ENCODE measurements at regions not wholly inside any gene's neighbourhood (a gene's known extent, or its start where the extent isn't known, plus 50 kb on each side); places are given as distances from the start of the nearest gene placed in this dataset.

DNA sequence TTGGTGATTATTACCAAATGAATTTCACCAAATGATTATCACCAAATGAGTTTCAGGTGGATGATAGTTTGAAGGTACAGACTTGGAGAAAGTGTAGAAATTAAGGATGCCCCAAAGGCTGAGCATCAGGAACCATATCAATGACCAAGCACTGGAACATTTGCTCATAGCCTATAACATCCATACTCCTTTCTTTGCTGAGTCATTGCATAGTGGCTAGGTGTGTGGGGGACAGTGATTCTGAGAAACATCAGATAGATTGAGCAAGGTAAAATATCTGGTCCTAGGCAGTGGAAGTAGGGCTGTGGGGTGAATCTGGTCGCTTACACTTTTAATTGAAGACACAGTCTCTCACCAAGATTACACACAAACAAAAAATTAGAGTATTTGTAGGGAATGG lies 1362.5 kb upstream of the PABPC4L start:
- no peak for TF ChIP-seq CTCF (IDR thresholded peaks at IDR 0.05; ENCODE audit: extremely low read depth, missing control alignments)
- no peak for DNase-seq (ENCODE audit: low spot score)

DNA sequence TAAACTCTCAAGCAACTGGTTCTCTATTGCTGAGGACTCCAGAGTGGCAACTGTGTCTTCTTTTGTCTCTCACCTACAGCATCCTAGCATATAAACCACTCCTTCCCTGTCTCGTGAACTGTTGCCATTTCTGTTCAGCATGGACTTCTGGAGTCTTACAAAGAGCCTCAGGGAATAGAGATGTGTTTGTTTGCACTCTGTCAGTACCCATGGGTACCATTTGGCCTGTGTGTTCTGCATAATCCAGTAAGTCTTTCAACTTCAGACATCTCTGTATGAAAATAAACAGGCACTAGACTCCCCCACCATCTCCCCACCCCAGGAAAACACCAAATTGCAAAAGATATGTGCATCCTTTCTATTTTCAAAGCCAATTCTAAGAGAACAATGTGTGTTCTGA lies 1351.6 kb upstream of the PABPC4L start:
- TF ChIP-seq CTCF (IDR thresholded peaks at IDR 0.05; ENCODE audit: extremely low read depth, missing control alignments), result no peak
- DNase-seq (ENCODE audit: low spot score), result no peak

DNA sequence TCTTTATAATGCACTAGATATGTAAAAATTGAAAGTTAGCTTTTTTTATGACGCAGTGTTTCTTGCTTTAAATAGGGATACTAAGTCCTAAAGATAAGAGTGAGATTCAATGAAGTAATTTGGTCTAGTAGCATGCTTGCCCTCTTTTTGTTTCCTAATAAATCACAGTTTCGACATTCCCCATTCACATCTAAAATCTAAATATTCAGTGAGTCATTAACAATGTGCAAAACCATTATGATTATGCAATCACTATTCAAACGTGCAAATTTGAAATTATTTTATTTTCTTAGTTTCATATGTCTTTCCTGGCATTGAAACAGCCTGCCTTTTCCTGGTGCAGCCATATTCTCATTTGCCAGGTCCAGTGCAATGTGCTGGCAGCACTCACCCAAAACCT lies 1350.5 kb upstream of the PABPC4L start:
- no peak for DNase-seq (ENCODE audit: low spot score)
- TF ChIP-seq CTCF (IDR thresholded peaks at IDR 0.05; ENCODE audit: extremely low read depth, missing control alignments), result no peak

DNA sequence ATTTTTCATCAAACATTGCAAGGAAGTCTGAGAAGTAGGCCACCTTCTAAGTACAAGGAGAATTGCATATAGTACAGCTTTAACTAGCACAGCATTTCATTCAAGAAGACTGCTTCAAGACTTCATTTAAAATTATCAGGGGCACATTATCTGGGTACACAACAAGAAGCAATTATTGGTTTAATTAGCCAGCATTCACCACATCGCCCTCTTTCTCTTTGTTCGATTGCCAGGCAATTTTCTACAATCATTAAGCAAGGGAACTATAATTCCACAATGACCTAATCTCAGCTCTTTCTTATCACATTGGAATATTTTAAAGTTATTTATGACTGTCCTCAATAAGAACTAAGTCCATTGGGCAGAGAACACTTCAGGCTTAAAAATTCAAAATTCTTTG lies 1347.1 kb upstream of the PABPC4L start:
- no peak for TF ChIP-seq CTCF (IDR thresholded peaks at IDR 0.05; ENCODE audit: extremely low read depth, missing control alignments)
- no peak for DNase-seq (ENCODE audit: low spot score)

DNA sequence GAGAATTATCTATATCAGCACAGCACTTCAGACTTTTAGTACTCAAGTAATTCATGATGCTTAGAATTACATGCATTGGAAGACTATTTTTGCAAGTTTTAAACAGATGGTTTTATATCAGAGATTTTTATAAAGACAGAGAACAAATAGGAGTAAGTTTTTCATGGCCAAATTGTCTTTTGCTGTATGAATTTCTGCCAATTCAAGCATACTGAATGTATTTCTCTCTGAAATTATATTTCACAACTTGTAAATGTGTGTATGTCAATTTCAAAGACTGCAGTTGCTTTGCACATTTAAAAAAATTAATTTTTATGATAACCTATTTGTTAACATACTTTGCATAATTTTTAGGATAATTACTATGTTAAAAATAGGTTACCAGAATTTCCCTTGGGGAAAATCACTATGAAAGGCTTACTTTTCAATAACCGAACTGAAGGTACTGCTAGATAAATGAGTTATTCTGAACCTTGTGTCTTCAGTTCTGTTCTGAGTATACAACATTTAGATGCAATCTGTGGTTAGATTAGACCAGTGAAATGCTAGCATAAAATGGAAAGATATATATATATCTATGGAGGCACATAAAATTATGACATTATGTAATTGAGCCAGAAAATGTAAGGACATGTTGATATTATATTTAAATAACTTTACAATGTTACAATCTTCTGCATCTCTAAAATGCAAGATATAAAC lies 1344.2 kb upstream of the PABPC4L start:
- no peak for DNase-seq (ENCODE audit: low spot score)
- TF ChIP-seq CTCF (IDR thresholded peaks at IDR 0.05; ENCODE audit: extremely low read depth, missing control alignments), result no peak

DNA sequence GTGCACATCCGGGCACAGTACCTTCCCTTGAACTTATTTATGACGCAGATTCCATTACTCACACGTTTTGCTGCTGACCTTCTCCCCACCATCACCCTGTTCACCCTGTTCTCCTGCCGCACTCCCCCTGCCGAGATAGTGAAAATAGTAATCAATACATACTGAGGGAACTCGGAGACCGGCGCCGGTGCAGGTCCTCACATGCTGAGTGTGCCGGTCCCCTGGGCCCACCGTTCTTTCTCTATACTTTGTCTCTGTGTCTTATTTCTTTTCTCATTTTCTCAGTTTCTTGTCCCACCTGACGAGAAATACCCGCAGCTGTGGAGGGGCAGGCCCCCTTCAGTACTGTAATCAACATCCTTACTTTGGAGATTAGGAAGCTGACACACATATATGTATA lies 1337.1 kb upstream of the PABPC4L start:
- DNase-seq (ENCODE audit: low spot score), result no peak
- TF ChIP-seq CTCF (IDR thresholded peaks at IDR 0.05; ENCODE audit: extremely low read depth, missing control alignments), result no peak

DNA sequence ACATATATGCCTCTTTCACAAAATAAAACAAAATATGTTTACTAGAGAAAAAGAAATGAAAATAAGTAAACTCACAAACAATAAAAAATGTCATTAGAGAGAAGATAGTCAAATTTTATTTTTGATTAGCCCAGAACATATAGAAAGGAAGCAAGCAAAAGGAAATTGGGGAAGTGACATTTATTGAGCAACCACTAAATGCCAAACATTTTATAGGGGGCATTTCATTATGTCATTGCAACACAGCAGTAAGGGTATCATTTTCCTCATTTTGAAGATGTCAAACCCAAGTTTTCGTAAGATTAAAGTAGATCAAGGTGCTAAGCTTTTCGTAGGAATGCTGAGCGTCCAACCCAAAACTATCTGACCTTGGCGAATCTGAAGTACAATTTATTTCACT lies 1331.5 kb upstream of the PABPC4L start:
- no peak for DNase-seq (ENCODE audit: low spot score)
- no peak for TF ChIP-seq CTCF (IDR thresholded peaks at IDR 0.05; ENCODE audit: extremely low read depth, missing control alignments)
